ENCODE measurements at regions not wholly inside any gene's neighbourhood (a gene's known extent, or its start where the extent isn't known, plus 50 kb on each side); places are given as distances from the start of the nearest gene placed in this dataset.
A peak's percentile ranks its signal among the peaks of the same experiment; 100 is the strongest.

- Histone ChIP-seq H3K27ac (ENCODE audit: low read depth, low read length) (peak overlapping the region; percentile 80), H3K36me3 (ENCODE audit: insufficient read depth, low read length) (no peaks in the 10 kb centered on the region), H3K9me3 (ENCODE audit: insufficient read depth, low read depth, low read length) (peaks cover 7% of the 10 kb centered on the region), H3K79me2 (ENCODE audit: insufficient read depth, low read length) (no peaks in the 10 kb centered on the region), H3K4me1 (ENCODE audit: insufficient read depth, low read length) (peaks cover 11% of the 10 kb centered on the region), H3K4me3 (ENCODE audit: insufficient read depth, low read depth, low read length) (no peak overlapping the region), H2AFZ (ENCODE audit: low read depth, low read length) (no peak overlapping the region), H3K27me3 (ENCODE audit: insufficient read depth, low read length) (no peaks in the 10 kb centered on the region), H3K9ac (ENCODE audit: low read length) (peak overlapping the region; percentile 59), H4K20me1 (ENCODE audit: insufficient read depth, low read length) (no peaks in the 10 kb centered on the region), H3K4me2 (ENCODE audit: low read length) (peak overlapping the region; percentile 63)
- FAIRE-seq (peak; percentile 99), DNase-seq (ENCODE audit: low read depth) (peak; percentile 100)
- Mint-ChIP-seq H3K27me3 (ENCODE audit: low read depth, unreplicated experiment) (no peaks in the 10 kb centered on the region), H3K4me3 (ENCODE audit: unreplicated experiment) (no peak overlapping the region), H3K9me3 (ENCODE audit: unreplicated experiment) (peaks cover 23% of the 10 kb centered on the region), H3K4me1 (ENCODE audit: low read depth, unreplicated experiment) (peaks cover 15% of the 10 kb centered on the region), H3K36me3 (ENCODE audit: low read depth, unreplicated experiment) (peaks cover 5% of the 10 kb centered on the region), H3K27ac (ENCODE audit: unreplicated experiment) (peak overlapping the region; percentile 100)
- TF ChIP-seq CTCF (IDR thresholded peaks at IDR 0.05; ENCODE audit: insufficient read depth, low read depth, low read length) (no peak), EZH2 (IDR thresholded peaks at IDR 0.05; ENCODE audit: insufficient read depth, low read length) (no peak)
Measured at GRCh38 chr15:39213385-39213840, 367.5 kb upstream of the THBS1 start.

GRCh38 chr15:39215015-39215414, 365.9 kb upstream of the THBS1 start:
- H3K4me2 ChIP-seq (ENCODE audit: low read length) = no peak overlapping the region
- H3K9me3 Mint-ChIP-seq (ENCODE audit: unreplicated experiment) = peaks cover 22% of the 10 kb centered on the region
- peaks cover 5% of the 10 kb centered on the region for H3K36me3 Mint-ChIP-seq (ENCODE audit: low read depth, unreplicated experiment)
- H3K27me3 ChIP-seq (ENCODE audit: insufficient read depth, low read length) = no peaks in the 10 kb centered on the region
- no peaks in the 10 kb centered on the region for H3K36me3 ChIP-seq (ENCODE audit: insufficient read depth, low read length)
- no peak overlapping the region for H3K27ac ChIP-seq (ENCODE audit: low read depth, low read length)
- H3K4me1 Mint-ChIP-seq (ENCODE audit: low read depth, unreplicated experiment) = peaks cover 15% of the 10 kb centered on the region
- no peak overlapping the region for H3K9ac ChIP-seq (ENCODE audit: low read length)
- H4K20me1 ChIP-seq (ENCODE audit: insufficient read depth, low read length) = no peaks in the 10 kb centered on the region
- H3K4me3 ChIP-seq (ENCODE audit: insufficient read depth, low read depth, low read length) = no peak overlapping the region
- H2AFZ ChIP-seq (ENCODE audit: low read depth, low read length) = no peak overlapping the region
- no peak overlapping the region for H3K4me3 Mint-ChIP-seq (ENCODE audit: unreplicated experiment)
- no peak for FAIRE-seq
- no peaks in the 10 kb centered on the region for H3K27me3 Mint-ChIP-seq (ENCODE audit: low read depth, unreplicated experiment)
- TF ChIP-seq EZH2 (IDR thresholded peaks at IDR 0.05; ENCODE audit: insufficient read depth, low read length) (no peak), CTCF (IDR thresholded peaks at IDR 0.05; ENCODE audit: insufficient read depth, low read depth, low read length) (no peak)
- no peaks in the 10 kb centered on the region for H3K79me2 ChIP-seq (ENCODE audit: insufficient read depth, low read length)
- H3K27ac Mint-ChIP-seq (ENCODE audit: unreplicated experiment) = no peak overlapping the region
- peaks cover 7% of the 10 kb centered on the region for H3K9me3 ChIP-seq (ENCODE audit: insufficient read depth, low read depth, low read length)
- H3K4me1 ChIP-seq (ENCODE audit: insufficient read depth, low read length) = peaks cover 11% of the 10 kb centered on the region
- no peak for DNase-seq (ENCODE audit: low read depth)

GRCh38 chr15:39216816-39217215, 364.1 kb upstream of the THBS1 start:
- Histone ChIP-seq H3K27me3 (ENCODE audit: insufficient read depth, low read length) (no peaks in the 10 kb centered on the region), H3K36me3 (ENCODE audit: insufficient read depth, low read length) (no peaks in the 10 kb centered on the region), H4K20me1 (ENCODE audit: insufficient read depth, low read length) (no peaks in the 10 kb centered on the region), H3K9ac (ENCODE audit: low read length) (no peak overlapping the region), H3K4me2 (ENCODE audit: low read length) (no peak overlapping the region), H3K79me2 (ENCODE audit: insufficient read depth, low read length) (no peaks in the 10 kb centered on the region), H3K27ac (ENCODE audit: low read depth, low read length) (no peak overlapping the region), H3K4me1 (ENCODE audit: insufficient read depth, low read length) (peaks cover 11% of the 10 kb centered on the region), H2AFZ (ENCODE audit: low read depth, low read length) (no peak overlapping the region), H3K4me3 (ENCODE audit: insufficient read depth, low read depth, low read length) (no peak overlapping the region), H3K9me3 (ENCODE audit: insufficient read depth, low read depth, low read length) (peaks cover 3% of the 10 kb centered on the region)
- Mint-ChIP-seq H3K4me1 (ENCODE audit: low read depth, unreplicated experiment) (peaks cover 15% of the 10 kb centered on the region), H3K4me3 (ENCODE audit: unreplicated experiment) (no peak overlapping the region), H3K27me3 (ENCODE audit: low read depth, unreplicated experiment) (no peaks in the 10 kb centered on the region), H3K27ac (ENCODE audit: unreplicated experiment) (no peak overlapping the region), H3K9me3 (ENCODE audit: unreplicated experiment) (peaks cover 6% of the 10 kb centered on the region), H3K36me3 (ENCODE audit: low read depth, unreplicated experiment) (peaks cover 1% of the 10 kb centered on the region)
- DNase-seq (ENCODE audit: low read depth) (no peak), FAIRE-seq (peak; percentile 55)
- no peak for TF ChIP-seq EZH2 (IDR thresholded peaks at IDR 0.05; ENCODE audit: insufficient read depth, low read length)
- no peak for TF ChIP-seq CTCF (IDR thresholded peaks at IDR 0.05; ENCODE audit: insufficient read depth, low read depth, low read length)
